Activated CD4-positive, alpha-beta memory T cell treated with anti-CD3 and anti-CD28 coated beads, Interleukin-2, amount 10 ng/mL, durations not matched to agents 7 days and 5 days (primary cell): ENCODE measurements at regions not wholly inside any gene's neighbourhood (a gene's known extent, or its start where the extent isn't known, plus 50 kb on each side); places are given as distances from the start of the nearest gene placed in this dataset.

Experiments used
- CTCF ChIA-PET: fragments of 350-600 bp; sonication (Branson Sonifier 250); formaldehyde crosslinking; loops from one replicate; lab custom pipeline; 2021; ENCODE audit warnings: antibody characterized with exemption, inconsistent platforms; lab: Charles Lee
- POLR2A ChIA-PET: fragments of 350-600 bp; sonication (Branson Sonifier 250); formaldehyde crosslinking; loops from one replicate; lab custom pipeline; 2021; ENCODE audit warnings: antibody characterized with exemption; lab: Charles Lee
- DNase-seq: peaks from one replicate; pipeline ENCODE4 v3.0.0-alpha.2; 2020
- H3K27ac Mint-ChIP-seq: one replicate; pipeline ENCODE4 v1.8.0; 2021; ENCODE audit warnings: mild to moderate bottlenecking, mixed read lengths
- H3K27me3 Mint-ChIP-seq: one replicate; pipeline ENCODE4 v1.8.0; 2021; ENCODE audit warnings: mixed read lengths
- H3K36me3 Mint-ChIP-seq: one replicate; pipeline ENCODE4 v1.8.0; 2021; ENCODE audit warnings: low read depth, mixed read lengths
- H3K4me1 Mint-ChIP-seq: one replicate; pipeline ENCODE4 v1.8.0; 2021; ENCODE audit warnings: mixed read lengths
- H3K4me3 Mint-ChIP-seq: one replicate; pipeline ENCODE4 v1.8.0; 2021; ENCODE audit warnings: mild to moderate bottlenecking, mixed read lengths
- H3K9me3 Mint-ChIP-seq: one replicate; pipeline ENCODE4 v1.8.0; 2021; ENCODE audit warnings: mixed read lengths

DNA sequence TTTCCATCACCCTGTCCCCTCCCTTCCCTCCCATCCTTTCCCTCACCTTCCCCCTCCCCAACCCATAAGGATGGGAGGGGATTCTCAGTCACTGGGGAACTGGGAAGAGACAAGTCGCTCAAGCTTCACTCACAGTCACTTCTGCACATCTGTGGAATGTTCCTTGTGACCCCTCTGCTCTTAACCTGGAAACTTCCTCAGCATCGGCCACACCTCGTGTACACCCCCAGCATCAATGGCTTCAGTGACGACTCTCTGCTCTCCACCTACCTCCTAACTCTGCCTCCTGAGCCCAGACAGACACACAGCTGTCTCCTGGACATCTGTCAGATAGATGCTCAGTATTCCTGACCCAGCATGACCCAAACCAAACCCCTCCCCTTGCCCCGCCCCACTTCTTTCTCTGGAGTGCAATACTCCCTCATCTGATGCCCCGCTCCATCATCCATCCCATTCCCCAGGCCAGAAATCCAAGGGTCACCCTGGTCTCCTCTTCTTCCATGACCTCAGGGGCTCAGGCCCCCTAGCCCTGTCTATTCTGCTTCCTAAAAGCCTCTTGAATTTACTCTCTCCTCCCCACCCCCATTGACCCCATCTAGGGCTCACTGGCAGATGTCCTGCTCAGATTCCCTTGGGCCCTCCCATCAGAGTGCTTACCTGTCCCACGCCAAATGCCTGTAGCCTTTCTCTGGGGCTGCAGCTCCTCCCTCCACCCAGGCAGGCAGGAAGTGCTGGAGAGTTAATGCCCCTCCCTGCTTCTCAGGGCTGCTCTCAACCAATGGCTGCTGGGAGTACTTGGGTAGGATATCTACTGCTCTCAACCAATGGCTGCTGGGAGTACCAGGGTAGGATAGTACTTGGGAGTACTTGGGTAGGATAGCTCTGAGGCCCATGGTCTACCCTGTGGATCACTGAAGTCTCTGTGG, 83.1 kb upstream of the CSF3R start:
- CTCF ChIA-PET, result no interaction called here
- H3K4me1 Mint-ChIP-seq, result no peaks in the 10 kb centered on the region
- H3K27me3 Mint-ChIP-seq, result peaks cover 4% of the 10 kb centered on the region
- H3K27ac Mint-ChIP-seq, result no peak overlapping the region
- no peak overlapping the region for H3K4me3 Mint-ChIP-seq
- DNase-seq, result no peak
- POLR2A ChIA-PET, result interaction anchor here (0.7 kb wide), 1 partner anchor 1723 kb away, joined by 3 read pairs; no protein-coding TSS in a partner anchor
- no peaks in the 10 kb centered on the region for H3K9me3 Mint-ChIP-seq
- no peaks in the 10 kb centered on the region for H3K36me3 Mint-ChIP-seq

DNA sequence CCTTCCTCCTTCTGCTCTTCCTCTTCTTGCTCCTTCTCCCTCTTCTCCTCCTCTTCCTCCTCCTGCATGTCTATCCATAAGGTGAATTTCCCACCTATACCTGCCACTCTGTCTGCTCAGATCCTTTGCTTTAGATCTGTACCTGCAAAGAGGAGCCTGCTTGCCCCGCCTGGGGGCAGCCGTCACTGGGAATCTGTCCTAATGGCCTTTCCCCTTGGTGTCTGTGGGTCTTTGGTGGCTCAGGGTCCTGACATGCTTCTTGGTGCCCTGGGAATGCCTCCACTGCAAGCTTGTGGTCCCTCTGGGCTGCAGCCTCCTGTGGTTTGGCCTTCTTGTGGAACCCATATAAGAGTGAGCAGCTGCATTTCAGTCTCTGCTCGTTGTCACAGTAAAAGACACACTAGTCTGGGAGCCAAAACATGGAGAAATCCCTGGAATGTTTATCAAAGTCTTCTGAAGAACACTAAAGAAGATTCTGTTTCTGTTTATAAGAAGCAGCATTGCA, 79.5 kb upstream of the CSF3R start:
- DNase-seq, result no peak
- Mint-ChIP-seq H3K9me3 (no peaks in the 10 kb centered on the region), H3K36me3 (no peaks in the 10 kb centered on the region), H3K27me3 (peaks cover 6% of the 10 kb centered on the region), H3K27ac (no peak overlapping the region), H3K4me3 (no peak overlapping the region), H3K4me1 (no peaks in the 10 kb centered on the region)
- ChIA-PET CTCF (interaction anchor here (0.9 kb wide), 1 partner anchor 47 kb away, joined by 4 read pairs; no protein-coding TSS in a partner anchor), POLR2A (no interaction called here)

DNA sequence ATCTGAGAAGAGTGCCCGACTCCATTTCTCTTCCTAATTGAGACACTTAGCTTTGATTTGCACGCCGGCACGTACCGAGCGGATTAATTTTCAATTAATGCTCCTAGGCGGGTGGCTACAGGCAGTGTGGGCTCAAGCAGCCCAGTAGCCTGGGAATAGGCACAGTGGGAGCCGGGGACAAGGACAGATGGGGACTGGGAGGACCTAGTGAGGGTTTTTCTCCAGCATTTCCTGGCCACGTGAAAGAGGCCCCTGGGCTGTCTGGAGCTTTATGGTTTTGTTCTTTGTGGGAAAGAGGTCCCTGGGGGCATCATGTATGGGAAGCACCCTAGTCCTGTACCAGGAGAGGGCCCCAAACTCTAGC, 78.6 kb upstream of the CSF3R start:
- Mint-ChIP-seq H3K4me3 (no peak overlapping the region), H3K27ac (no peak overlapping the region), H3K4me1 (no peaks in the 10 kb centered on the region), H3K36me3 (no peaks in the 10 kb centered on the region), H3K27me3 (peaks cover 6% of the 10 kb centered on the region), H3K9me3 (no peaks in the 10 kb centered on the region)
- POLR2A ChIA-PET, result interaction anchor here (0.6 kb wide), 1 partner anchor 25 kb away, joined by 3 read pairs; no protein-coding TSS in a partner anchor
- DNase-seq, result no peak
- CTCF ChIA-PET, result interaction anchor here (1.9 kb wide), 1 partner anchor 15 kb away, joined by 4 read pairs; no protein-coding TSS in a partner anchor

DNA sequence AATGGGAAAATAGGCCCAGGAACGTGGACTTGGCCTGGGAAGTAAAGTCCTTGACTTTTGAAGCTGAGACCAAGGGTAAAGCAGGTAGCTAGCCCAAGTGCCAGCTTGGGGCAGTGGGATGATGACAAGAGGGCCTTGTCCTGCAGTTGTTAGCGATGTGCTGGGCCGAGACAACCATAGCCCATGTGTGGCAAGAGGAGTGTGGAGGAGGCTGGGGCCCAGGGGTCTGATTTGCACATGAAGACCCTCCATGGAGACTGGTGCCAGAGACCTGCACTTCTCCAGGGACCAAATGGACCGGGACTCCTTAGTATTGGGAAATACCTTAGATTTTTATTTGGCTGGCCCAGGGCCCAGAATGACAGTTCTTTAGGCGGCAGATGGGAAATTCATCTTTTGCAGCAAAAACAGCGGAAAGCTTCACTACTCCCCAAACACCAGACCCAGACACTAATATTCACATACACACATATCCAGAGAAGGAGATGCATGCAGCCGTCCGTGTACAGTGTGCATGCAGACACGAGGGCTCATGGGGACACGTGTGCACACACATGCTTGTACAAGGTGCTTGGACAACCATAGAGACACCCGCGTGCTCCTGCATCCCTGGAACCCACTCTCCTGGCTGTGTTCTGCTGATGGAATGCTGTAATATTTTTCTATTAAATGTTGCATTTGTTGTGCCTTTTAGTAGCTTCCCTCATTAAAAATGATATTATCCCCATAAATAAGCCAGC, 78.1 kb upstream of the CSF3R start:
- no peaks in the 10 kb centered on the region for H3K4me1 Mint-ChIP-seq
- peaks cover 6% of the 10 kb centered on the region for H3K27me3 Mint-ChIP-seq
- no peak for DNase-seq
- H3K9me3 Mint-ChIP-seq, result no peaks in the 10 kb centered on the region
- CTCF ChIA-PET, result interaction anchor here (1.9 kb wide), 1 partner anchor 15 kb away, joined by 4 read pairs; no protein-coding TSS in a partner anchor
- POLR2A ChIA-PET, result interaction anchor here (0.6 kb wide), 1 partner anchor 26 kb away, joined by 3 read pairs; no protein-coding TSS in a partner anchor
- H3K4me3 Mint-ChIP-seq, result no peak overlapping the region
- no peaks in the 10 kb centered on the region for H3K36me3 Mint-ChIP-seq
- no peak overlapping the region for H3K27ac Mint-ChIP-seq

DNA sequence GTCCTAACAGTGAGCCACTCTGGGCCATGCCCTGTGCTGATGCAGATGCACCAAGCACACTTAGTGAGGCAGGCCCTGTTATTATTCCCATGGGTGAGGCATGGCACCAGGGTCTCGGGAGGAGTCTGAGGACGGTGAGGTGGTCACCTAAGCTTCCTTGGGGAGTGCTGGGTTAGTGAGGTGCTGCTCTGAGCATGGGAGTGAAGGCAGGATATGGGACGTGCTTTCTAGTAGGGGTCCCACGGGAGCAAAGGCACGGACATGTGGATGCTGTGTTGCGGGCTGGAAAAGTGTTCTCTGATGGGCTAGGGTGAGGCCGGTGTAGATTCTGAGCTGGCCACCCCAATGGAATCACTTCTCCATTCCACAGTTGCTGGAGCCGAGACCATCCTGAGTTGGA, 77.5 kb upstream of the CSF3R start:
- Mint-ChIP-seq H3K4me3 (no peak overlapping the region), H3K27ac (no peak overlapping the region), H3K9me3 (no peaks in the 10 kb centered on the region), H3K36me3 (no peaks in the 10 kb centered on the region), H3K4me1 (no peaks in the 10 kb centered on the region), H3K27me3 (peaks cover 10% of the 10 kb centered on the region)
- no peak for DNase-seq
- CTCF ChIA-PET, result interaction anchor here (1.9 kb wide), 1 partner anchor 16 kb away, joined by 4 read pairs; no protein-coding TSS in a partner anchor
- POLR2A ChIA-PET, result no interaction called here

DNA sequence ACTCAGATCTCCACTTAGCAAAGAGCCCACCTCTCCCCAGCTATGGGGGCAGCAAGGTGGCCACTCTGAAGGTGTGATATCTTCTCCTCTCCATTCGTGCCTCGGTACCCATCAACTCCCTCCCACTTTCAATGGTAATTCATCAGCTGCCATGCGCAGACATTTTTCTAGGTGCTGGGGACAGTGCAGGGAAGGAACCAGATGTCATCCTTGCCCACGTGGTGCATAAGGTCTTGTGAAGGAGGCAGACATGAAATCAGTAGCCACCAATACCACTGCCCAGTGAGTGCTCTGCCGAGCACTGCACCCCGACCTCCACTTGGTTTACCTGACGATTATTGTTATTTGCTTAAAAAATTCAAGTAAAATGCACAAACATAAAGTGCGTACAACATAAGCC, 76.3 kb upstream of the CSF3R start:
- CTCF ChIA-PET, result interaction anchor here (2.1 kb wide), 1 partner anchor 43 kb away, joined by 6 read pairs; no protein-coding TSS in a partner anchor
- POLR2A ChIA-PET, result no interaction called here
- no peaks in the 10 kb centered on the region for H3K9me3 Mint-ChIP-seq
- H3K4me3 Mint-ChIP-seq, result no peak overlapping the region
- H3K36me3 Mint-ChIP-seq, result no peaks in the 10 kb centered on the region
- H3K4me1 Mint-ChIP-seq, result no peaks in the 10 kb centered on the region
- peaks cover 17% of the 10 kb centered on the region for H3K27me3 Mint-ChIP-seq
- DNase-seq, result no peak
- no peak overlapping the region for H3K27ac Mint-ChIP-seq

DNA sequence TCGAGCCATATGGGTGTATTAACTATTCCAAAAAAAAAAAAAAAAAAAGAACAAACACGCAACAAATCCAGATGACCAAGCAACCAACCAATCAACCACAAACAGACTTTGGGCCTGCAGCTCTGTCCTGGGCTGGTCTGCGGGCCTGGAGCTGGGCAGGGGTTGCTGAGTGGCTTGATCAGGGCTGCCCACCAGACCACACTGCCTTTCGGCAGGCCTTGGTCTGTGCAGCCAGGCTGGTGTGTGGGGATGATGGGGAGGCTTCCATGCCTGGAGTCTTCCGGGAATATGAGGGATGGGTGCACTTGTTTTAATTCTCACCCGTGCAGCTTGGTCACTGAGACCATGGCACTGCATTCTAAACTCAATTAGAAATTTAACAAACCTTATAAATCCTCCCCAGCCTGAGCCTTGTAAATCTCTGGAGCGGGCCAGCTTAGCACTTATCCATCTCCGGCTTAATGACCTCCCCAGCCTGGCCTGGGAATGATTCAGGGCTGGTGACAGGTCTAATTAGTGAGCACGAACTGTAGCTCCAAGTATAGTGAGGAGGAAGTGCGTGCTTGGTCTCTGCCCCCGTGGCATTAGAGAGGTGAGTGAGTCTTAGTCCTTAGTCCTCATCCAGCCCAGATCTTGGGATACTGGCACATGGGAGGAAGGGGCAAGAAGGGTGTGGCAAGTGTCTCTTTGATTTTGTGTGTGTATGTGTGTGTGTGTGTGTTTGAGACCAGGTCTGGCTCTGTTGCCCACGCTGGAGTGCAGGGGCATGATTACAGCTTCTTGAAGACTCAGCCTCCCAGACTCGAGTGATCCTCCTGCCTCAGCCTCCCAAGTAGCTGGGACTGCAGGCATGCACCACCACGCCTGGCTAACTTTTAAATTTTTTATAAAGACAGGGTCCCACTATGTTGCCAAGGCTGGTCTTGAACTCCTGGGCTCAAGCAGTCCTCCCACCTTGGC, 74.6 kb upstream of the CSF3R start:
- CTCF ChIA-PET, result interaction anchor here (0.7 to 2.4 kb wide), 3 partner anchors 40 to 769 kb away, joined by 3 to 15 read pairs (median 6); no protein-coding TSS in a partner anchor
- no peak for DNase-seq
- Mint-ChIP-seq H3K4me1 (no peaks in the 10 kb centered on the region), H3K27me3 (peaks cover 30% of the 10 kb centered on the region), H3K9me3 (no peaks in the 10 kb centered on the region), H3K36me3 (no peaks in the 10 kb centered on the region), H3K4me3 (no peak overlapping the region), H3K27ac (no peak overlapping the region)
- POLR2A ChIA-PET, result no interaction called here

DNA sequence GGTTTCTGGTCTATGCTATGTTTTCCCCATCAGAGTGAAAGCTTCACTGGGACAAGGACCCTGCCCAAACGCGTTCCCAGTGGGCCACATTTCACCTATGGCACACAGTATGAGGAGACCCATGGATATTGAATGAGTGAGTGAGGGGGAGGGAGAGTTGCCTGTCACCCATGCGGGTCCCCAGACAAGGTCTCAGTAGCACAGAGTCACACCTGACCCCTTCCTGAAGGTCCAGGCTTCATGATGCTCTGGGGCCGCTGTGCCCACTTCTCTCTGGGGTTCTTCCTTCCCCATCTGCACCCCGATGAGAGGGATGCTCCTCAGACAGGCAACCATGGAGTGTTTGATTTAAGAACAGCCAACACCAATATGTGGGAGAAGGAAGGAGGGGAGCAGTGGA, 72.3 kb upstream of the CSF3R start:
- Mint-ChIP-seq H3K27me3 (peaks cover 42% of the 10 kb centered on the region), H3K27ac (no peak overlapping the region), H3K4me3 (no peak overlapping the region), H3K36me3 (no peaks in the 10 kb centered on the region), H3K4me1 (no peaks in the 10 kb centered on the region), H3K9me3 (no peaks in the 10 kb centered on the region)
- ChIA-PET CTCF (interaction anchor here (0.8 to 3.3 kb wide), 3 partner anchors 12 to 39 kb away, joined by 3 to 15 read pairs (median 13); no protein-coding TSS in a partner anchor), POLR2A (no interaction called here)
- no peak for DNase-seq

DNA sequence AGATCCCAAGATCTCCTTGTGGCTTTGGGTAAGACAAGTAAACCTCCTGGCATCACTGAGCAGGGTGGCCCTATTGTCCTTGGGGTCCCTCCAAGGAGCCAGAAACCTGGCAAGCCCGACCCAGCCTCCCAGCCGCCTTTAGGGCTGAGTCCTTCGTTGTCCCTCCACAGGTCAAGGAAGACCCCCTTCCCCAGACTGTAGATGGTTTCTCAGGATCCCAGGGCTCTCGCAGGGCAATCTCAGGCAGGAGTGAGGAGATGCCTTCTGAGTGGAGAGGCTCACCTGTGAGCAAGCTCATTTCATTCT, 71.6 kb upstream of the CSF3R start:
- no peaks in the 10 kb centered on the region for H3K36me3 Mint-ChIP-seq
- H3K27me3 Mint-ChIP-seq, result peaks cover 48% of the 10 kb centered on the region
- CTCF ChIA-PET, result interaction anchor here (0.8 to 3.3 kb wide), 2 partner anchors 11 to 38 kb away, joined by 3 to 13 read pairs; no protein-coding TSS in a partner anchor
- POLR2A ChIA-PET, result no interaction called here
- DNase-seq, result no peak
- no peak overlapping the region for H3K4me3 Mint-ChIP-seq
- no peaks in the 10 kb centered on the region for H3K4me1 Mint-ChIP-seq
- no peaks in the 10 kb centered on the region for H3K9me3 Mint-ChIP-seq
- no peak overlapping the region for H3K27ac Mint-ChIP-seq

DNA sequence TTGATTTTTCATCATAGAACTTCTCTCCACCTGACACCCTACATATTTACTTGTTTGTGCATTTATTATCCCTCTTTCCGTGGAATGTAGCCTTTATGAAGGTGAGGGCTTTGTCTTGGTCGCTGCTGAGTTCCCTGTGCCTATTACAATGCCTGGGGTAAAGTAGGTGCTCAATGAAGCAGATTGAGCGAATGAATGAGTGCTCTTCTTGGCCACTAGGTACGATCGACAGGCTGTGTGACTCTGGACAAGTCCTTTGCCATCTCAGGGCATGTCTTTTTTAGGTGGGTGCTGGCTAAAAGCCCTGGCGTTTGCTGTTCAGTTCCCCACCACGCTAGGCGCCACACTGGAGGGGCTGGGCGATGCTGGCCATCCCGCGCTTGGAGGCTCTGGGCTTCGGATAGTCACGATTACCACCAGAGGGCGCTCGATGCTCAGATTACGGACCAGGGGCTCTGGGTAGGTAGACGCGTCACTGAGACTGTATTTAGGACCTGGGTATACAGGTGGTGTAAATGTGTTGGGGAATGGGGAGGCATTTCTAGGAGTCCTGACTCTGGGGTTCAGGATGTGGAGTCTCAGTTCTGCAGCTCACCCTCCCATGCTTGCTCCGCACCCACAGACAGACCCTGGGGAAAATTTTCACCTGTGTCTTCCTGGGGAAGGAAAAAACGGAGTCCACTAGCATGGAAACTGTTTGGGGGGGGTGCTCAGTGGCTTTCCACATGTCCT, 71.0 kb upstream of the CSF3R start:
- no peak overlapping the region for H3K27ac Mint-ChIP-seq
- no peaks in the 10 kb centered on the region for H3K9me3 Mint-ChIP-seq
- H3K4me1 Mint-ChIP-seq, result no peaks in the 10 kb centered on the region
- no peaks in the 10 kb centered on the region for H3K36me3 Mint-ChIP-seq
- no peak overlapping the region for H3K4me3 Mint-ChIP-seq
- peak; percentile 71 for DNase-seq
- H3K27me3 Mint-ChIP-seq, result peaks cover 48% of the 10 kb centered on the region
- ChIA-PET CTCF (interaction anchor here (1.5 to 3.3 kb wide), 2 partner anchors 13 to 37 kb away, joined by 5 to 13 read pairs; no protein-coding TSS in a partner anchor), POLR2A (no interaction called here)

DNA sequence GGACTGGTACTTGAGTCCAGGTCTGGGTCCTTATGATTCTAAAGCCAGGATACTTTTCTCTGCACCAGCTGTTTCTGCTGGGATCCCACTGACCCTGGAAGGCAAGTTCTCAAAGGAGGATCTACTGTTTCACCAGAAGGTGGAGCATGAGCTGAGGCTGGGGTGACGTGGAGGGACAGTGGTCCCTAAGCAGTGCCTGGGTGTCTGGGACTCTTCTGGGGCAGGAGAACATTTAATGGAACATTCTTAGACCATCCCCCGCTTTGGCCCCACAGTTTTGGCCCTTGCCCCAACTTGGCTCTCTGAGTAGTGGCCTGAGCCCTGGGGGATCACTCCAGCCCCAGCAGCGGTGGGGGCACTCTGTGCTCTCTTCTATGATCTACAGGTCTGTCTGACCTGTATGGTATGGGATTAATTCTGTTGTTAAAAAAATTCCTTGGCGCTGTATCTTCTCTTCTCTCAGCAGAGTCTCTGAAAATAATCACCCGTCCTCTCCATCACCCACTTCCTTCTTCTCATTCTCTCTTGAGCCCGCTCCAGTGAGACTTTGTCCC, 60.3 kb upstream of the CSF3R start:
- ChIA-PET POLR2A (no interaction called here), CTCF (interaction anchor here (0.9 to 1.1 kb wide), 2 partner anchors 9 to 11 kb away, joined by 3 read pairs; no protein-coding TSS in a partner anchor)
- no peak overlapping the region for H3K27ac Mint-ChIP-seq
- H3K9me3 Mint-ChIP-seq, result no peaks in the 10 kb centered on the region
- DNase-seq, result no peak
- H3K36me3 Mint-ChIP-seq, result no peaks in the 10 kb centered on the region
- H3K4me3 Mint-ChIP-seq, result no peak overlapping the region
- H3K4me1 Mint-ChIP-seq, result no peaks in the 10 kb centered on the region
- peaks cover 14% of the 10 kb centered on the region for H3K27me3 Mint-ChIP-seq
